Glomerular endothelial cell (primary cell): ENCODE measurements at regions not wholly inside any gene's neighbourhood (a gene's known extent, or its start where the extent isn't known, plus 50 kb on each side); places are given as distances from the start of the nearest gene placed in this dataset.

Source experiments
- DNase-seq: peaks from one replicate; pipeline ENCODE4 v3.0.0-alpha.2; 2011; ENCODE audit warnings: low read depth, low spot score; ENCODE audit errors: extremely low read depth

GRCh38 chr1:229024528-229025130 lies 246.3 kb upstream of the RAB4A start:
- DNase-seq, result no peak

- no peak for DNase-seq
Observed at GRCh38 chr1:229025576-229025975, 245.3 kb upstream of the RAB4A start.

DNA sequence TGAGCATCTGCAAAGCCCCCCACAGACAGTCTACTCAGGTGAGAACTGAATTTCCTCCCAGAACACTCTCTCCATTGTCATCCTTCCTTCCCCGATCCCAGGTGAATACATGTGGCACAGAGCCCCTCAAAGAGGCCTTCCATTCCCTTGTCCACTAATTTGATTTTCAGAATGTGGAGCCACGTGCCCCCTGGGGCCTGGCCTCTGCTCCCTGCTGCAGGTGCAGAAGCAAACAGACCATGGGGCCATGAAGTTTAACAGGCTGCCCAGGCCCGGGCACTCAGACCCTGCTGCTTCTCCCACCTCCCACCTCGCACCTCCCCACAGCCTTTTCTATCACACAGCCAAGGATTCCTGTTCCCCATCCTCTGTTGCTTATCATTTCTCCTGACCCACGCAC lies 243.8 kb upstream of the RAB4A start:
- DNase-seq, result no peak

DNA sequence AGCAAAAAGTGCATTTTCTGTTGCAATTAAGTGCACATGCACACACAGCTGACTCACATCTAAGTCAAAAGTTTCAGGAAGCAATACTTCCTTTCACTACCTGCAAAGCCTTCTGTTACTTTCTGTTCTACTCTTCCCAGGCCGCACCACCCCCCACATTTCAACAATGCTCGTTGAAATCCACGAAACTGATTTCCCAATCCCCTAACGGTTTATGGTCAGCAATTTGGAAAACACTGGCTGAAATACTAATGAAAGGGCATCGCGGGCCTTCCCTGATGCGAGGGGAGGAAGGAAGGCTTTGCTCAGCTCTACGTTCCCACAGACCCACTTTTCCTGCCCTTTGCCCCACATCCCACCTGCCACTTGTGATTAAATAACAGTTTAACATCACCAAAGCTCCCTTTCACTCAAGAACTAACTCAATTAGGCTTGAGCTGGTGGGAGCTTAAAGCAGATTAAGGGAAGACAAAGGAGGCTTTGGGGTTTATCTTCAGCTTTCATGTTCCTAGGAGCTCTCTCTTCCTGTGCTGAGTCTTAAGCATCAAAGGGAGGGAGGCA lies 243.2 kb upstream of the RAB4A start:
- no peak for DNase-seq

GRCh38 chr1:229028544-229028943 lies 242.4 kb upstream of the RAB4A start:
- DNase-seq, result no peak

GRCh38 chr1:229028987-229029878 lies 241.7 kb upstream of the RAB4A start:
- no peak for DNase-seq

GRCh38 chr1:229029879-229030235 lies 241.1 kb upstream of the RAB4A start:
- no peak for DNase-seq

- DNase-seq, result no peak
Observed at GRCh38 chr1:229030630-229031029, 240.3 kb upstream of the RAB4A start.

GRCh38 chr1:229031061-229031460 lies 239.8 kb upstream of the RAB4A start:
- no peak for DNase-seq

GRCh38 chr1:229031481-229032341 lies 239.2 kb upstream of the RAB4A start:
- no peak for DNase-seq

DNA sequence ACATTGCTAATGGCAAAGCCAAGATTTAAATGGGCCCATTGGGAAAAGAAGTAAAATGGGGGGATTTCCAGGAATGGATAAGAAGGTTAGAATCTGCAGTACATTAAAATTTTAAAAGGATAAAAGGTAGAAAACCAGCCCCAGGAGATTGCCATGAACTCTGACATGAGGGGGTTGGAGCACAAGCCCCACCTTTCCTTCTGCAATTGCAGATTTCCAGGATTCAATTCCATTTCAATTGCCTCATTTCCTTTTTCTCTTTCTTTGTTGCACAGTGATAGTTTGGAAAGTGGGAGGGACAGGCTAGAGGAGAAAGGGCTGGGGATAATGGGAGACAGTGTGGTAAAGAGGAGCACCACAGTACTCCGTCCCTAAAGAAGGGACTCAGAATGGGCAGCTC lies 238.5 kb upstream of the RAB4A start:
- DNase-seq, result no peak

GRCh38 chr1:229033480-229033879 lies 237.4 kb upstream of the RAB4A start:
- no peak for DNase-seq

DNA sequence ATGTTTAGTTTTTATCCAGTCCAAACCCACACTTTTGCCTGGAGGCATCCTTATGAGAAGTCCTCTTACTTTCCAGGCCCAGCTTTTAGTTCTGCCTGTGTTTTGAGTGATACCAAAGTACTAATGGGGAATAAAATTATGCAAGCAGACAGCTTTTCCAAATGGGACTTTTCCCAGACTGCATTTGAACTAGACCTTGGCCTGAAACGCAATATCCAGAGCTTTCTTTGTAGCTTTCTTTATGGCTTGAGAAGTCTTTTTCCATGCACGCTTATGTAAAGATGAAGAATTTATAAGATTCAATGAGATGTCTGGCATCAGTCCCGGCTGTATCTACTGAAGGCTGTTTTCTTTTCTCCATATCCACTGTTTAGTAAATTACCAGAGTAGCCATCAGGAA lies 236.6 kb upstream of the RAB4A start:
- no peak for DNase-seq

DNA sequence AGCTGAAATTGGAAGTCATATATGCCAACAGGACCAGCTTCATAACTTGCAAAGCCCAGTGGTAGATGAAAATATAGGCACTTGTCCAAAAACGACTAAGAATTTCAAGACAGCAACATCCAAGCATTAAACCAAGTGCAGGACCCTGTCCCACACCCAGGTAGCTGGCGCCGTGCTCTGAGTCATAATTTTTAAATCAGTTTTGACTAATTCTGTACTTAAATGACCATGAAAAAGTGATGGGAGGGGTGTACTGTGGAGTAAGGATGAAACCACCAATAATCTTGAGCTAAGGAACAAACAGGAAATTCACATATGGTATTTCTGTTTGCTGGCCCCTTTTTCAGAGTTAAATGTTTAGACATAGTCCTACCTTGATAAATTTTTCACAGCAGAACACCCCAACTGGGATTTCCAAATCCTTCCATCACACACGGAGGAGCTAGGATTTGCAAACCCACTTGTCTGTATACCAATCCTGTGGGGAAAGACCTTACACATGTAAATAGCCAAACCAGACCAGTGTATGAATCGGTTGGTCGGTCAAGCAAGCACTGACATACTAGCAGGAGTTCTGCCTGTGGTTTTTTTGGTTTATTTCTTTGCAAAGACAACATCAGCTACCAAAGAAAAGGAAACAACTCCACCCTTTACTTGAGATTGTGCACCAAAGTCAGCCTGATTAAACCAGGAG lies 235.7 kb upstream of the RAB4A start:
- DNase-seq, result no peak

DNA sequence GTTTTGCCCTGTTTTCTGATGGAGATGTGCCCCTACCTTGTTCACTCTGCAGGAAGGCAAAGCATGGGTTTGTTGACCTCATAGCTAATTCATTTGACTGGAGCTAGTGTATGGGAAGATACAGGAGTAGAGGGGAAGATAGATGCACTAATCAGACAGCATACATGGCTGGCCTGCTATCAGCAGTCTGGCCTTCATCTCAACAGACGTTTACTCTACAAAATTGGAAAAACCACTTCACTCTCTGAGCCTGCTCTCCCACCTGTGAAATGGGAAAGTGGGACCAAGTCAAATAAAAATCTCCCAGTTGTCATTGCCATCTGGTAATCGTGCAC lies 235.2 kb upstream of the RAB4A start:
- DNase-seq, result no peak

DNA sequence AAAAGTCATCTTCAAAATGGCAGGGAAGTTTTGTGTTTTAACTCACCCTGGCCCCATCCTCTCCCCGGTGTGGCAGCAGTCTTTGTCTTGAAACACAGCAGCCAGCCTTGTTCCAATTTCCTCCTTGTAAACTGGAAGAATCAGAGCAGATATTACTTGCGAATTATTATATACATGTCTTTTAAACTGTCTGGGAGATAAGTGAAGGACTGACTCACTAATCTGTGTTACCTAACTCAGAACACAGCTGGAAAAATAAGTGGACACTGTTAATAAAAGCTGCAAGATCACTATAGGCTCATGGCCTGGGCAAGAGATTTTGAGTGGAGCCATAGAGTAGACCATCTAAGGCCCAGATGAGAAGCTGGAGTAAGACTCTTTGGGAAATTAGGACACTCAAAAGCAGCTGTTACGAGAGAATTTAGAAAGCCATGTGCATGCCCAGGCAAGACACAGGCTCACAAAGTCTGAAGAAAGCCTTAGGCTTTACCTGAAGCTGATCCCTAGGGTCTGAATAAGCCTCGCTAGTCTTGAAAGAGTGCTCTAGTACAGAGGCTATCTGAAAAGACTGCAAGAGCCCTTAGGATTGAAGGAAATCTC lies 233.0 kb upstream of the RAB4A start:
- no peak for DNase-seq

DNA sequence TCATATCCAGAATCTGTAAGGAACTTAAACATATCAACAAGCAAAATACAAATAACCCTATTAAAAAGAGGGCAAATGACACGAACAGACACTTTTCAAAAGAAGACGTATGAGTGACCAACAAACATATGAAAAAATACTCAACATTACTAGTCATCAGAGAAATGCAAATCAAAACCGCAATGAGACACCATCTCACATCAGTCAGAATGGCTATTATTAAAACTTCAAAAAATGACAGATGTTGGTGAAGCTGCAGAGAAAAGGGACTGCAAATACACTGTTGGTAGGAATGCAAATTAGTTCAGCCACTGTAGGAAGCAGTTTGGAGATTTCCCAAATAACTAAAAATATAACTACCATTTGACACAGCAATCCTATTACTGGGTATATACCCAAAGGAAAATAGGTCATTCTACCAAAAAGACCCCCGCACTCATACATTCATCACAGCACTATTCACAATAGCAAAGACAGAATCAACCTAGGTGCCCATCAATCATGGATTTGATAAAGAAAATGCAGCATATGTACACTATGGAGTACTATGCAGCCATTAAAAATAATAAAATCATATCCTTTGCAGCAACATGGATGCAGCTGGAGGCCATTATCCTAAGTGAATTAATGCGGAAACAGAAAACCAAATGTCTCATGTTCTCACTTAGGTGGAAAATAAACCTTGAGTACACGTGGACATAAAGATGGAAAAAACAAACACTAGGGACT lies 230.1 kb upstream of the RAB4A start:
- no peak for DNase-seq

GRCh38 chr1:229041946-229042345 lies 229.0 kb upstream of the RAB4A start:
- DNase-seq, result no peak

DNA sequence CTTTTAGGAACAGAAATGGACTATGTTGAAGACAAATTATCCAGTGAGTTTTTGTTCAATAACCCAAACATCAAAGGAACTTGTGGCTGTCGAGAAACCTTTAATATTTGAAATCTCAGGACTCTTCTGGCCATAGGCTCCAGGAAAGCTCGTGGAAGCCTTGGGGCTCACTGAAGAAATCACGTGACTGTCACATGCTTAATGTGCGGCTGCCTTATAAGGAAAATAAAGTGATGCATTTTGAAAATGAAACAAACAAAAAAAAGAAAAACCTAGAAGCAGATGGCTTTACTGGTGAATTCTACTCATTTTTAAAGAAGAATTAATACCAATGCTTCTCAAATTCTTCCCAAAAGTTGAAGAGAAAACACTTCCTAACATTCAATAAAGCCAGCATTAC lies 228.4 kb upstream of the RAB4A start:
- DNase-seq, result no peak

DNA sequence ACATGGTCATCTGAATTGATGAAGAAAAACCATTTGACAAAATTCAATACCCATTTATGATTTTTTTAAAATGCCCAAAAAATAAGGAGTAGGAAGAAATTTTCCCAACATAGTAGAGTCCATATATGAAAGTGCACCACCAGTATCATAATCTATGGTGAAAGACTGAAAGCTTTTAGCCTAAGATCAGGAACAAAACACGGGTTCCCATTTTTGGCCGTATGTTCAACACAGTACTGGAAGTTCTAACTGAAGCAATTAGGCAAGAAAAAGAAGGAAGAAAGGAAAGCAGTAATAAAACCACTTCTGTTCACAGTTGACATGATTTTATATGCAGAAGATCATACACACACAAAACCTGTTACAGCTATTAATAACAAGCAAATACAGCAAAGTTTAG lies 227.8 kb upstream of the RAB4A start:
- DNase-seq, result no peak
